Stomach (tissue), 8 donors: ENCODE measurements at regions not wholly inside any gene's neighbourhood (a gene's known extent, or its start where the extent isn't known, plus 50 kb on each side); places are given as distances from the start of the nearest gene placed in this dataset.

Experiments used
- DNase-seq, 2 donors: peaks; one replicate each; pipeline versions ENCODE4 v3.0.0 to v3.0.0-alpha.2; 2013 to 2019
- H3K27ac ChIP-seq, 5 donors: fragments of 200-600 bp in 4 of 5; sonication (generic) in 4 of 5; one replicate each; pipeline ENCODE4 v1.5.1; 2013 to 2019; ENCODE audit warnings: mild to moderate bottlenecking in 1 of 5, moderate library complexity in 1 of 5
- H3K27me3 ChIP-seq, 3 donors: fragments of 200-600 bp; sonication (generic); one replicate each; pipeline ENCODE4 v1.5.1; 2017 to 2019; ENCODE audit warnings: mixed run types in 1 of 3
- H3K36me3 ChIP-seq, 4 donors: fragments of 200-600 bp; sonication (generic); 1 replicate in 3 of 4; 2 replicates in 1 of 4; pipeline ENCODE4 v1.5.1; 2016 to 2019
- H3K4me1 ChIP-seq, 4 donors: fragments of 200-600 bp; sonication (generic); one replicate each; pipeline ENCODE4 v1.5.1; 2016 to 2019
- H3K4me3 ChIP-seq, 4 donors: fragments of 200-600 bp; sonication (generic) in 3 of 4; one replicate each; pipeline ENCODE4 v1.5.1; 2016 to 2019; ENCODE audit warnings: mild to moderate bottlenecking in 1 of 4
- H3K9me3 ChIP-seq, 4 donors: fragments of 200-600 bp; sonication (generic); one replicate each; pipeline ENCODE4 v1.5.1; 2016 to 2019
- CTCF ChIP-seq, 7 experiments: fragments of 450-650 bp in 4 of 7; fragments of 200-600 bp in 3 of 7; sonication (generic) in 3 of 7; IDR thresholded peaks; one replicate each; pipeline ENCODE4 v1.5.1; 2016 to 2019; ENCODE audit warnings: antibody characterized with exemption in 7 of 7, control low read depth in 2 of 7, mild to moderate bottlenecking in 1 of 7
- EP300 ChIP-seq: sonication (generic); formaldehyde crosslinking; IDR thresholded peaks from one replicate; pipeline ENCODE4 v1.6.1; 2017; ENCODE audit warnings: antibody characterized with exemption
- POLR2A ChIP-seq, 4 donors: fragments of 450-650 bp; IDR thresholded peaks; one replicate each; pipeline ENCODE4 v1.6.1; 2016; ENCODE audit warnings: antibody characterized with exemption in 4 of 4, control low read depth in 2 of 4, mild to moderate bottlenecking in 1 of 4, moderate library complexity in 1 of 4
- POLR2AphosphoS5 ChIP-seq, 3 donors: sonication (generic); formaldehyde crosslinking; IDR thresholded peaks; one replicate each; pipeline ENCODE4 v1.6.1; 2016; ENCODE audit warnings: antibody characterized with exemption in 3 of 3
- WGBS, 5 donors: extraction: QIAGEN DNeasy Blood & Tissue Kit in 3 of 5; methylation state at CpG; one replicate each; pipeline versions ENCODE4 v1.1.5 to v1.1.7; 2013 to 2018; 5-methylcytosine and 5-hydroxymethylcytosine counted together
- intact Hi-C: fragments of 100-400 bp; cut with DNase I; formaldehyde crosslinking; loops from one replicate; pipeline ENCODE4 v1.15.1; 2023; ENCODE audit warnings: low total_unique reads
- donor health status: healthy with polysubstance abuse.
- donor health status: Bipolar disorder and iron deficiency.
- donor health status: healthy.

- H3K27ac ChIP-seq = no peak overlapping the region
- no peak for DNase-seq
- intact Hi-C loops = no loop called here
- no peaks in the 10 kb centered on the region for H3K36me3 ChIP-seq
- peaks cover 0 to 5% (median 0%) of the 10 kb centered on the region in 3 donors for H3K27me3 ChIP-seq
- H3K4me1 ChIP-seq = no peaks in the 10 kb centered on the region
- H3K9me3 ChIP-seq = peaks cover 0 to 6% (median 0%) of the 10 kb centered on the region in 4 donors
- TF ChIP-seq EP300 (no peak), POLR2AphosphoS5 (IDR thresholded peaks at IDR 0.05) (no peak), POLR2A (IDR thresholded peaks at IDR 0.05) (no peak), CTCF (IDR thresholded peaks at IDR 0.05) (no peak)
- no peak overlapping the region for H3K4me3 ChIP-seq
Observed at GRCh38 chr13:31456056-31456455, 256.3 kb downstream of the B3GLCT start.

GRCh38 chr13:31460061-31460460 lies 260.3 kb downstream of the B3GLCT start:
- no peak overlapping the region for H3K27ac ChIP-seq
- intact Hi-C loops = no loop called here
- no peak for DNase-seq
- TF ChIP-seq POLR2A (IDR thresholded peaks at IDR 0.05) = no peak
- no peak for TF ChIP-seq CTCF (IDR thresholded peaks at IDR 0.05)
- TF ChIP-seq POLR2AphosphoS5 (IDR thresholded peaks at IDR 0.05) = no peak
- TF ChIP-seq EP300 = no peak
- H3K4me1 ChIP-seq = peaks cover 0 to 3% (median 0%) of the 10 kb centered on the region in 4 donors
- H3K36me3 ChIP-seq = no peaks in the 10 kb centered on the region
- no peak overlapping the region for H3K4me3 ChIP-seq
- peaks cover 0 to 6% (median 0%) of the 10 kb centered on the region in 4 donors for H3K9me3 ChIP-seq
- H3K27me3 ChIP-seq = no peaks in the 10 kb centered on the region
- WGBS, 5 donors = 72 to 85% (median 75%) methylated on average over 3 of the region's 3 CpGs

- Histone ChIP-seq H3K27me3 (no peaks in the 10 kb centered on the region), H3K4me1 (peaks cover 0 to 3% (median 0%) of the 10 kb centered on the region in 4 donors), H3K9me3 (peaks cover 0 to 6% (median 0%) of the 10 kb centered on the region in 4 donors), H3K36me3 (no peaks in the 10 kb centered on the region), H3K27ac (no peak overlapping the region), H3K4me3 (no peak overlapping the region)
- intact Hi-C loops = no loop called here
- TF ChIP-seq POLR2AphosphoS5 (IDR thresholded peaks at IDR 0.05) = no peak
- TF ChIP-seq EP300 = no peak
- no peak for TF ChIP-seq CTCF (IDR thresholded peaks at IDR 0.05)
- TF ChIP-seq POLR2A (IDR thresholded peaks at IDR 0.05) = no peak
- WGBS, 5 donors = 87 to 92% (median 90%) methylated on average over 5 of the region's 5 CpGs
- DNase-seq = no peak
Observed at GRCh38 chr13:31461923-31462322, 262.1 kb downstream of the B3GLCT start.

GRCh38 chr13:31462766-31463165 lies 263.0 kb downstream of the B3GLCT start:
- no peak overlapping the region for H3K27ac ChIP-seq
- H3K4me3 ChIP-seq = no peak overlapping the region
- peaks cover 0 to 6% (median 0%) of the 10 kb centered on the region in 4 donors for H3K9me3 ChIP-seq
- DNase-seq = no peak
- TF ChIP-seq CTCF (IDR thresholded peaks at IDR 0.05) = no peak
- TF ChIP-seq POLR2AphosphoS5 (IDR thresholded peaks at IDR 0.05) = no peak
- TF ChIP-seq EP300 = no peak
- TF ChIP-seq POLR2A (IDR thresholded peaks at IDR 0.05) = no peak
- intact Hi-C loops = no loop called here
- no peaks in the 10 kb centered on the region for H3K27me3 ChIP-seq
- H3K4me1 ChIP-seq = peaks cover 0 to 3% (median 0%) of the 10 kb centered on the region in 4 donors
- no peaks in the 10 kb centered on the region for H3K36me3 ChIP-seq
- 39 to 74% (median 46%) methylated on average over 3 of the region's 3 CpGs for WGBS, 5 donors
